ENCODE measurements at regions not wholly inside any gene's neighbourhood (a gene's known extent, or its start where the extent isn't known, plus 50 kb on each side); places are given as distances from the start of the nearest gene placed in this dataset.

- no peaks in the 10 kb centered on the region for H3K36me3 ChIP-seq (ENCODE audit: control insufficient read depth in 2 of 2, insufficient read depth in 2 of 2, low read length in 2 of 2)
- H3K27me3 ChIP-seq (ENCODE audit: control insufficient read depth in 2 of 2, insufficient read depth in 2 of 2, low read length in 2 of 2): no peaks in the 10 kb centered on the region
- no peak overlapping the region for H3K4me3 ChIP-seq (ENCODE audit: low read length in 2 of 2)
- H3K4me1 ChIP-seq (ENCODE audit: control insufficient read depth in 2 of 2, insufficient read depth in 2 of 2, low read length in 2 of 2): no peaks in the 10 kb centered on the region
- peaks cover 0 to 4% of the 10 kb centered on the region in 2 donors for H3K9me3 ChIP-seq (ENCODE audit: control insufficient read depth in 2 of 2, low read length in 2 of 2)
- H3K27ac ChIP-seq (ENCODE audit: low read depth in 2 of 2, low read length in 2 of 2): no peak overlapping the region
- H3K9ac ChIP-seq (ENCODE audit: low read depth in 1 of 2, low read length in 2 of 2): no peak overlapping the region
Measured at GRCh38 chr16:59729613-59730012, 995.5 kb upstream of the GOT2 start.

- Histone ChIP-seq H3K9me3 (ENCODE audit: control insufficient read depth in 2 of 2, low read length in 2 of 2) (no peaks in the 10 kb centered on the region), H3K27ac (ENCODE audit: low read depth in 2 of 2, low read length in 2 of 2) (no peak overlapping the region)
Measured at GRCh38 chr16:59719121-59719520, 985.0 kb upstream of the GOT2 start.

GRCh38 chr16:59707436-59708226 lies 973.5 kb upstream of the GOT2 start:
- H3K4me3 ChIP-seq (ENCODE audit: low read length in 2 of 2): no peak overlapping the region
- no peaks in the 10 kb centered on the region for H3K9me3 ChIP-seq (ENCODE audit: control insufficient read depth in 2 of 2, low read length in 2 of 2)
- no peaks in the 10 kb centered on the region for H3K36me3 ChIP-seq (ENCODE audit: control insufficient read depth in 2 of 2, insufficient read depth in 2 of 2, low read length in 2 of 2)

More at GRCh38 chr16:59719121-59719520, 985.0 kb upstream of the GOT2 start:
- no peak overlapping the region for H3K4me3 ChIP-seq (ENCODE audit: low read length in 2 of 2)
- H3K27me3 ChIP-seq (ENCODE audit: control insufficient read depth in 2 of 2, insufficient read depth in 2 of 2, low read length in 2 of 2): no peaks in the 10 kb centered on the region
- no peak overlapping the region for H3K9ac ChIP-seq (ENCODE audit: low read depth in 1 of 2, low read length in 2 of 2)
- no peaks in the 10 kb centered on the region for H3K36me3 ChIP-seq (ENCODE audit: control insufficient read depth in 2 of 2, insufficient read depth in 2 of 2, low read length in 2 of 2)
- H3K4me1 ChIP-seq (ENCODE audit: control insufficient read depth in 2 of 2, insufficient read depth in 2 of 2, low read length in 2 of 2): no peaks in the 10 kb centered on the region

GRCh38 chr16:59701963-59702930 lies 968.1 kb upstream of the GOT2 start:
- no peak overlapping the region for H3K27ac ChIP-seq (ENCODE audit: low read depth in 2 of 2, low read length in 2 of 2)
- no peaks in the 10 kb centered on the region for H3K9me3 ChIP-seq (ENCODE audit: control insufficient read depth in 2 of 2, low read length in 2 of 2)
- H3K4me3 ChIP-seq (ENCODE audit: low read length in 2 of 2): no peak overlapping the region
- H3K9ac ChIP-seq (ENCODE audit: low read depth in 1 of 2, low read length in 2 of 2): no peak overlapping the region
- no peaks in the 10 kb centered on the region for H3K36me3 ChIP-seq (ENCODE audit: control insufficient read depth in 2 of 2, insufficient read depth in 2 of 2, low read length in 2 of 2)
- no peaks in the 10 kb centered on the region for H3K27me3 ChIP-seq (ENCODE audit: control insufficient read depth in 2 of 2, insufficient read depth in 2 of 2, low read length in 2 of 2)
- H3K4me1 ChIP-seq (ENCODE audit: control insufficient read depth in 2 of 2, insufficient read depth in 2 of 2, low read length in 2 of 2): no peaks in the 10 kb centered on the region

More at GRCh38 chr16:59707436-59708226, 973.5 kb upstream of the GOT2 start:
- Histone ChIP-seq H3K27me3 (ENCODE audit: control insufficient read depth in 2 of 2, insufficient read depth in 2 of 2, low read length in 2 of 2) (no peaks in the 10 kb centered on the region), H3K9ac (ENCODE audit: low read depth in 1 of 2, low read length in 2 of 2) (no peak overlapping the region), H3K27ac (ENCODE audit: low read depth in 2 of 2, low read length in 2 of 2) (no peak overlapping the region), H3K4me1 (ENCODE audit: control insufficient read depth in 2 of 2, insufficient read depth in 2 of 2, low read length in 2 of 2) (no peaks in the 10 kb centered on the region)

- H3K27me3 ChIP-seq (ENCODE audit: control insufficient read depth in 2 of 2, insufficient read depth in 2 of 2, low read length in 2 of 2): no peaks in the 10 kb centered on the region
- H3K4me1 ChIP-seq (ENCODE audit: control insufficient read depth in 2 of 2, insufficient read depth in 2 of 2, low read length in 2 of 2): no peaks in the 10 kb centered on the region
- no peak overlapping the region for H3K9ac ChIP-seq (ENCODE audit: low read depth in 1 of 2, low read length in 2 of 2)
- no peaks in the 10 kb centered on the region for H3K36me3 ChIP-seq (ENCODE audit: control insufficient read depth in 2 of 2, insufficient read depth in 2 of 2, low read length in 2 of 2)
- no peaks in the 10 kb centered on the region for H3K9me3 ChIP-seq (ENCODE audit: control insufficient read depth in 2 of 2, low read length in 2 of 2)
- H3K27ac ChIP-seq (ENCODE audit: low read depth in 2 of 2, low read length in 2 of 2): no peak overlapping the region
- H3K4me3 ChIP-seq (ENCODE audit: low read length in 2 of 2): no peak overlapping the region
Measured at GRCh38 chr16:59699786-59700185, 965.7 kb upstream of the GOT2 start.

GRCh38 chr16:59698346-59699020 lies 964.4 kb upstream of the GOT2 start:
- Histone ChIP-seq H3K4me1 (ENCODE audit: control insufficient read depth in 2 of 2, insufficient read depth in 2 of 2, low read length in 2 of 2) (no peaks in the 10 kb centered on the region), H3K27ac (ENCODE audit: low read depth in 2 of 2, low read length in 2 of 2) (no peak overlapping the region), H3K4me3 (ENCODE audit: low read length in 2 of 2) (no peak overlapping the region), H3K27me3 (ENCODE audit: control insufficient read depth in 2 of 2, insufficient read depth in 2 of 2, low read length in 2 of 2) (no peaks in the 10 kb centered on the region), H3K9ac (ENCODE audit: low read depth in 1 of 2, low read length in 2 of 2) (no peak overlapping the region), H3K36me3 (ENCODE audit: control insufficient read depth in 2 of 2, insufficient read depth in 2 of 2, low read length in 2 of 2) (no peaks in the 10 kb centered on the region), H3K9me3 (ENCODE audit: control insufficient read depth in 2 of 2, low read length in 2 of 2) (no peaks in the 10 kb centered on the region)

GRCh38 chr16:59697761-59698160 lies 963.6 kb upstream of the GOT2 start:
- Histone ChIP-seq H3K9me3 (ENCODE audit: control insufficient read depth in 2 of 2, low read length in 2 of 2) (no peaks in the 10 kb centered on the region), H3K36me3 (ENCODE audit: control insufficient read depth in 2 of 2, insufficient read depth in 2 of 2, low read length in 2 of 2) (no peaks in the 10 kb centered on the region), H3K4me3 (ENCODE audit: low read length in 2 of 2) (no peak overlapping the region), H3K4me1 (ENCODE audit: control insufficient read depth in 2 of 2, insufficient read depth in 2 of 2, low read length in 2 of 2) (no peaks in the 10 kb centered on the region), H3K9ac (ENCODE audit: low read depth in 1 of 2, low read length in 2 of 2) (no peak overlapping the region), H3K27ac (ENCODE audit: low read depth in 2 of 2, low read length in 2 of 2) (no peak overlapping the region), H3K27me3 (ENCODE audit: control insufficient read depth in 2 of 2, insufficient read depth in 2 of 2, low read length in 2 of 2) (no peaks in the 10 kb centered on the region)

- no peaks in the 10 kb centered on the region for H3K9me3 ChIP-seq (ENCODE audit: control insufficient read depth in 2 of 2, low read length in 2 of 2)
- H3K27me3 ChIP-seq (ENCODE audit: control insufficient read depth in 2 of 2, insufficient read depth in 2 of 2, low read length in 2 of 2): no peaks in the 10 kb centered on the region
- H3K4me1 ChIP-seq (ENCODE audit: control insufficient read depth in 2 of 2, insufficient read depth in 2 of 2, low read length in 2 of 2): no peaks in the 10 kb centered on the region
- no peak overlapping the region for H3K27ac ChIP-seq (ENCODE audit: low read depth in 2 of 2, low read length in 2 of 2)
- H3K36me3 ChIP-seq (ENCODE audit: control insufficient read depth in 2 of 2, insufficient read depth in 2 of 2, low read length in 2 of 2): no peaks in the 10 kb centered on the region
- no peak overlapping the region for H3K9ac ChIP-seq (ENCODE audit: low read depth in 1 of 2, low read length in 2 of 2)
- H3K4me3 ChIP-seq (ENCODE audit: low read length in 2 of 2): no peak overlapping the region
Measured at GRCh38 chr16:59697236-59697635, 963.1 kb upstream of the GOT2 start.

GRCh38 chr16:59696495-59696894 lies 962.4 kb upstream of the GOT2 start:
- no peak overlapping the region for H3K4me3 ChIP-seq (ENCODE audit: low read length in 2 of 2)
- no peaks in the 10 kb centered on the region for H3K27me3 ChIP-seq (ENCODE audit: control insufficient read depth in 2 of 2, insufficient read depth in 2 of 2, low read length in 2 of 2)
- no peaks in the 10 kb centered on the region for H3K36me3 ChIP-seq (ENCODE audit: control insufficient read depth in 2 of 2, insufficient read depth in 2 of 2, low read length in 2 of 2)
- H3K9ac ChIP-seq (ENCODE audit: low read depth in 1 of 2, low read length in 2 of 2): no peak overlapping the region
- no peaks in the 10 kb centered on the region for H3K9me3 ChIP-seq (ENCODE audit: control insufficient read depth in 2 of 2, low read length in 2 of 2)
- no peaks in the 10 kb centered on the region for H3K4me1 ChIP-seq (ENCODE audit: control insufficient read depth in 2 of 2, insufficient read depth in 2 of 2, low read length in 2 of 2)
- no peak overlapping the region for H3K27ac ChIP-seq (ENCODE audit: low read depth in 2 of 2, low read length in 2 of 2)

- Histone ChIP-seq H3K4me1 (ENCODE audit: control insufficient read depth in 2 of 2, insufficient read depth in 2 of 2, low read length in 2 of 2) (no peaks in the 10 kb centered on the region), H3K9me3 (ENCODE audit: control insufficient read depth in 2 of 2, low read length in 2 of 2) (peaks cover 0 to 3% of the 10 kb centered on the region in 2 donors), H3K9ac (ENCODE audit: low read depth in 1 of 2, low read length in 2 of 2) (no peak overlapping the region), H3K27ac (ENCODE audit: low read depth in 2 of 2, low read length in 2 of 2) (no peak overlapping the region), H3K27me3 (ENCODE audit: control insufficient read depth in 2 of 2, insufficient read depth in 2 of 2, low read length in 2 of 2) (no peaks in the 10 kb centered on the region), H3K36me3 (ENCODE audit: control insufficient read depth in 2 of 2, insufficient read depth in 2 of 2, low read length in 2 of 2) (no peaks in the 10 kb centered on the region), H3K4me3 (ENCODE audit: low read length in 2 of 2) (no peak overlapping the region)
Measured at GRCh38 chr16:59690216-59690615, 956.1 kb upstream of the GOT2 start.

All from mucosa of rectum (tissue), 2 donors.